ENCODE measurements at regions not wholly inside any gene's neighbourhood (a gene's known extent, or its start where the extent isn't known, plus 50 kb on each side); places are given as distances from the start of the nearest gene placed in this dataset.

DNA sequence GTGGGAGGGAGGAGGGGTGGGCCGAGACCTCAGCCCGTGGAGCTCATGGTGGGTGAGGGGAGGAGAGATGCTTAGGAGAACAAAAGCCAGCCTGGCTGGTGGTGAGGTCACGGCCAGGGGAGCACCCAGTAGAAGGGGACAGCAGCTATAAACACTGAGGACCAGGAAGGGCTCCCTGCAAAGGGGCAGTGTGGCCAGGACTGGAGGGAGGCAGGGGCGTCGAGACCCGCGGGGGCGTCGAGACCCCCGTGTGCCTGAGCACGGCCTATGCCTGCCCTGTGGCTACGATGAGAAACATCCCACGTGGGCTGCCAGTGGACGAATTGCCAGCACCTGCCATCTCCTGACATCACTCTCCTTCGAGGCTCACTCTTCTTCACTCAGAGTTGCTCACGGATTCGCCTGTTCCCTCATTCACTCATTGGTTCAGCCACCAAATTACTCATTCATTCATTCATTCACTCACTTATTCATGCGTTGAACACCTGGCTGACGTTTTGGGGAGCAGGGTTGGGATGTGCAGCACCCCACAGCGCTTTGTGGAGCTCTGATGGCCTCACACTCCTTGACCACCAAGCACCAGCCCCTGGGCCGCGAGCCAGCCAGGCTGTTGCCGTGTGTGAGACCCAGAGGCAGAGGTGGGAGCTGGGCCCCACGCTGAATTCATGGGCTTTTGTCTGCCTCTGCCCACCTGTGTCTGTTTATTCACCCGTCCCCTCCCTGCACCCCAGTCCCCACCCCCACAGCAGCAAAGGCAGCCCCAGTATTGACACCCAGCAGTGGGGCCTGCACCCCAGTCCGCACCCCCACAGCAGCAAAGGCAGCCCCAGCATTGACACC is 61.2 kb upstream of the BHLHE23 start:
- no peaks in the 10 kb centered on the region for H3K9me3 ChIP-seq (ENCODE audit: control insufficient read depth, insufficient read depth, low read length)
- no peak for DNase-seq (ENCODE audit: low read depth, low spot score)
- H3K4me1 ChIP-seq (ENCODE audit: control insufficient read depth, insufficient read depth, low read length), result no peaks in the 10 kb centered on the region; the same call in 1 of the 2 replicates
- no peak overlapping the region for H3K4me3 ChIP-seq (ENCODE audit: low read length)
- WGBS (ENCODE audit: insufficient coverage, insufficient read length), result no CpG with 5 or more reads among the region's 26 CpGs
- H3K27me3 ChIP-seq (ENCODE audit: control insufficient read depth, insufficient read depth, low read length), result peaks cover 3% of the 10 kb centered on the region; the same call in 1 of the 2 replicates
- H3K36me3 ChIP-seq (ENCODE audit: control insufficient read depth, insufficient read depth, low read length), result no peaks in the 10 kb centered on the region
- no peak overlapping the region for H3K27ac ChIP-seq (ENCODE audit: low read length)

DNA sequence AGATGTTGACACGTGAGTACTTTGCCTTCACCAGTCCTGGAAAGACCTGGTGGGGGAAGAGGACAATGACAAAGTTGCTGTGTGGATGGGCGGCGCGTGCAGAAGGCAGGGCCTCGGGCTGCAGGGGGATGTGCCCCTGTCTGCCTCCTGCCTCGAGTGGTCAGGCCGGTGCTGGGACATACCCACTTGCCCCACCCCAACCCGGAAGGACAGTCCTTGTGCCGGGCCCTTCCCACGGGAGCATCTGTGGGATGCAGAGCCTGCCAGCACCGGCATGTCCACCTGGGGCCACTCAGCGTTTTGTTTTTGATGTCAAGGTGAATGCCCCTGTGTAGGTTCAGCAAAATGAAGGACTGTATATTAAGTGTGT is 60.5 kb upstream of the BHLHE23 start:
- H3K27ac ChIP-seq (ENCODE audit: low read length), result no peak overlapping the region
- no peaks in the 10 kb centered on the region; the same call in 1 of the 2 replicates for H3K4me1 ChIP-seq (ENCODE audit: control insufficient read depth, insufficient read depth, low read length)
- H3K4me3 ChIP-seq (ENCODE audit: low read length), result no peak overlapping the region
- WGBS (ENCODE audit: insufficient coverage, insufficient read length), result no CpG with 5 or more reads among the region's 12 CpGs
- H3K9me3 ChIP-seq (ENCODE audit: control insufficient read depth, insufficient read depth, low read length), result no peaks in the 10 kb centered on the region
- no peaks in the 10 kb centered on the region for H3K36me3 ChIP-seq (ENCODE audit: control insufficient read depth, insufficient read depth, low read length)
- peaks cover 1% of the 10 kb centered on the region; the same call in 1 of the 2 replicates for H3K27me3 ChIP-seq (ENCODE audit: control insufficient read depth, insufficient read depth, low read length)
- no peak for DNase-seq (ENCODE audit: low read depth, low spot score)

- no peak for DNase-seq (ENCODE audit: low read depth, low spot score)
Observed at GRCh38 chr20:63066506-63067265, 59.9 kb upstream of the BHLHE23 start.

DNA sequence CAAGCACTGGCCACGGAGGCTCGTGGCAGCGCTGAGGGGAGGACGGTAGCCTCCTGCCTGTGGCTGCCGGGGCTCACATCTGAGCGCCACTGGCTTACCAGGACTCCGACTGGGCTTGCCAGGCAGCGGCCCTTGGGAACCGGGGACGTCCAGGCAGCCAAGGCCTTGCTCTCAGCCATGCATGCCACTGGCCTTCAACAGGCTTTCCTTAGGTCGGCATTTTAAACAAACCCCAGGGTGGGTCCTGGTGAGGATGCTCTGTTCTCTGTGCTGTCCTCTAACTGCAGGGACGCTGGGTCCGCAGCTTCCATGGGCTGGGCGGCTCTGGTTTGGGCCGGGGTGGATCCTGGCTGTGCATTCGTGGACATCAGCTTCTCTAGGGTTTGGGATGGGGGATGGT is 59.1 kb upstream of the BHLHE23 start:
- Histone ChIP-seq H3K4me3 (ENCODE audit: low read length) (no peak overlapping the region), H3K36me3 (ENCODE audit: control insufficient read depth, insufficient read depth, low read length) (no peaks in the 10 kb centered on the region), H3K27me3 (ENCODE audit: control insufficient read depth, insufficient read depth, low read length) (no peaks in the 10 kb centered on the region; the same call in 1 of the 2 replicates), H3K9me3 (ENCODE audit: control insufficient read depth, insufficient read depth, low read length) (no peaks in the 10 kb centered on the region), H3K4me1 (ENCODE audit: control insufficient read depth, insufficient read depth, low read length) (no peaks in the 10 kb centered on the region; the same call in 1 of the 2 replicates), H3K27ac (ENCODE audit: low read length) (no peak overlapping the region)
- no peak for DNase-seq (ENCODE audit: low read depth, low spot score)
- WGBS (ENCODE audit: insufficient coverage, insufficient read length), result no CpG with 5 or more reads among the region's 16 CpGs

More at GRCh38 chr20:63066506-63067265, 59.9 kb upstream of the BHLHE23 start:
- H3K9me3 ChIP-seq (ENCODE audit: control insufficient read depth, insufficient read depth, low read length), result no peaks in the 10 kb centered on the region
- peaks cover 1% of the 10 kb centered on the region; the same call in 1 of the 2 replicates for H3K27me3 ChIP-seq (ENCODE audit: control insufficient read depth, insufficient read depth, low read length)
- no peaks in the 10 kb centered on the region for H3K36me3 ChIP-seq (ENCODE audit: control insufficient read depth, insufficient read depth, low read length)
- H3K4me1 ChIP-seq (ENCODE audit: control insufficient read depth, insufficient read depth, low read length), result no peaks in the 10 kb centered on the region; the same call in 1 of the 2 replicates
- H3K27ac ChIP-seq (ENCODE audit: low read length), result no peak overlapping the region
- WGBS (ENCODE audit: insufficient coverage, insufficient read length), result no CpG with 5 or more reads among the region's 23 CpGs
- H3K4me3 ChIP-seq (ENCODE audit: low read length), result no peak overlapping the region

DNA sequence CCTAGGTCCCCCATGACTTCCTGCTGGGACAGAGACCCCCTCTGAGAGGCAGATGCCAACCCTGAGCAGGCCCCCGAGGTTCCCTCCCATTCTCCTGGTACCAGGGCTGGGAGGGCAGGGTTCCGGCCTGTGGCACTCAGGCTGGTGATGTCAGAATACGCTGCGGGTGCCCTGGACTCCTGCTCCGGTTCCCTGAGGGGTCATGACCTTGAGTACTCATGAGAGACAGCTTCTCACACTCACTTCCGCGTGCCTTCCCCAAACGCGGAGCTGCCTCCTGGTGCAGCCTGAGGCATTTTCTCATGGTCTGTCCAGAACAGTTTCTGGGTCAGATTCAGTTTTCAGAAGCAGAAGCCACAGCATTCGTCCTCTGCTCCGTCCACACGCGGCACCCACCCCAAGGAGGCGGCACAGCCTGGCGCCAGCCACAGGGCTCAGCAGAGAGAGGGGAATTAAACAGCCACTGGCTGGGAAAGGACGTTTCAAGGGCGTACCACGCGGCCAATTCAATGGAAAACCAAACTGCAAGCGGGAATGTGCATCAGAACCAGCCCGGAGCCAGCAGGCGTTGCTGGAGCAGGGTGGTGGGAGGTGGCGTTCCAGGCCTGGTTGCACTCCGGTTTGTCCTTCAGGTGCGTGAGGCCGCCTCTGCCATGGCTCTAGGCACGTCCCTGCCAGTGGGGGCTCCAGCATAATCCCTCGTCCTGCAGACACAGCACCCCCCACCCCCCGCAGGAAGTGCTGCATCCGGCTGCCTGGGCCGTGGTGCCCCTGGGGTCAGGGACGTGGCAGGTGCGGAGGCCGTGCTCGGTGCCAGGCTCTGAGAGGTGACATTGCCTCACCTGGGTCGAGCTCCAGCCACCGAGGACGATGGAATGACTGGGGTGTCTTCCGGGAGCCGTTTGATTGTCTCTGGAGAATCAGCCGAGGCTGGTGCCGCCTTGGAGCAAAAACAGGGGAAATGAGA is 58.3 kb upstream of the BHLHE23 start:
- Histone ChIP-seq H3K9me3 (ENCODE audit: control insufficient read depth, insufficient read depth, low read length) (no peaks in the 10 kb centered on the region), H3K4me1 (ENCODE audit: control insufficient read depth, insufficient read depth, low read length) (no peaks in the 10 kb centered on the region; the same call in 1 of the 2 replicates), H3K27me3 (ENCODE audit: control insufficient read depth, insufficient read depth, low read length) (no peaks in the 10 kb centered on the region), H3K27ac (ENCODE audit: low read length) (no peak overlapping the region), H3K36me3 (ENCODE audit: control insufficient read depth, insufficient read depth, low read length) (no peaks in the 10 kb centered on the region), H3K4me3 (ENCODE audit: low read length) (no peak overlapping the region)
- no peak for DNase-seq (ENCODE audit: low read depth, low spot score)
- no CpG with 5 or more reads among the region's 42 CpGs for WGBS (ENCODE audit: insufficient coverage, insufficient read length)

DNA sequence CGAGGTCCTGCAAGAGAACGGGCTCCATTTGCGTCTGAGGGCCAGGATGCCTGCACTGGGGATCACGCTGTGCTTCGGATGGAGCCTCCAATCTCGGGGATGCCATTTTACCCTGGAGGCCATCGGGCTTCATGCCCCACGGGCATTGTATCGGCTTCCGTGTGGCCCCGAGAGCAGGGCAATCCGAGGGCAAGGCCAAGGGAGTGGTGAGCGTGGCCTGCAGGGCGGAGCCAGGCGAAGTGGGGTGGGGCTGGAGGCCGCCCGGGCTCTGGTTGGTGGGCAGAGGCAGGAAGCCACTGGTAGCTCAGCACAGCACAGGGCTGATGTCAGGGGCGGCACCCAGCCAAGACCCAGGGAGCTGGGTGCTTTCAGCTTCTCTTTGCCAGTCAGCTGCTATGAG is 57.5 kb upstream of the BHLHE23 start:
- H3K4me3 ChIP-seq (ENCODE audit: low read length), result no peak overlapping the region
- DNase-seq (ENCODE audit: low read depth, low spot score), result no peak
- no peaks in the 10 kb centered on the region; the same call in 1 of the 2 replicates for H3K4me1 ChIP-seq (ENCODE audit: control insufficient read depth, insufficient read depth, low read length)
- no peaks in the 10 kb centered on the region for H3K36me3 ChIP-seq (ENCODE audit: control insufficient read depth, insufficient read depth, low read length)
- no peak overlapping the region for H3K27ac ChIP-seq (ENCODE audit: low read length)
- no CpG with 5 or more reads among the region's 18 CpGs for WGBS (ENCODE audit: insufficient coverage, insufficient read length)
- no peaks in the 10 kb centered on the region for H3K27me3 ChIP-seq (ENCODE audit: control insufficient read depth, insufficient read depth, low read length)
- H3K9me3 ChIP-seq (ENCODE audit: control insufficient read depth, insufficient read depth, low read length), result no peaks in the 10 kb centered on the region

GRCh38 chr20:63062188-63063140 is 55.7 kb upstream of the BHLHE23 start:
- H3K4me1 ChIP-seq (ENCODE audit: control insufficient read depth, insufficient read depth, low read length), result no peaks in the 10 kb centered on the region; the same call in 1 of the 2 replicates
- H3K27me3 ChIP-seq (ENCODE audit: control insufficient read depth, insufficient read depth, low read length), result no peaks in the 10 kb centered on the region
- H3K9me3 ChIP-seq (ENCODE audit: control insufficient read depth, insufficient read depth, low read length), result no peaks in the 10 kb centered on the region
- H3K27ac ChIP-seq (ENCODE audit: low read length), result no peak overlapping the region
- no peak for DNase-seq (ENCODE audit: low read depth, low spot score)
- no peaks in the 10 kb centered on the region for H3K36me3 ChIP-seq (ENCODE audit: control insufficient read depth, insufficient read depth, low read length)
- no CpG with 5 or more reads among the region's 23 CpGs for WGBS (ENCODE audit: insufficient coverage, insufficient read length)
- H3K4me3 ChIP-seq (ENCODE audit: low read length), result no peak overlapping the region

- Histone ChIP-seq H3K4me3 (ENCODE audit: low read length) (no peak overlapping the region), H3K4me1 (ENCODE audit: control insufficient read depth, insufficient read depth, low read length) (no peaks in the 10 kb centered on the region; the same call in 1 of the 2 replicates), H3K27me3 (ENCODE audit: control insufficient read depth, insufficient read depth, low read length) (no peaks in the 10 kb centered on the region), H3K27ac (ENCODE audit: low read length) (no peak overlapping the region), H3K36me3 (ENCODE audit: control insufficient read depth, insufficient read depth, low read length) (no peaks in the 10 kb centered on the region), H3K9me3 (ENCODE audit: control insufficient read depth, insufficient read depth, low read length) (no peaks in the 10 kb centered on the region)
- DNase-seq (ENCODE audit: low read depth, low spot score), result no peak
- no CpG with 5 or more reads among the region's 14 CpGs for WGBS (ENCODE audit: insufficient coverage, insufficient read length)
Observed at GRCh38 chr20:63061771-63062100, 55.0 kb upstream of the BHLHE23 start.

- H3K27me3 ChIP-seq (ENCODE audit: control insufficient read depth, insufficient read depth, low read length), result no peaks in the 10 kb centered on the region
- no peak overlapping the region for H3K27ac ChIP-seq (ENCODE audit: low read length)
- no peaks in the 10 kb centered on the region for H3K9me3 ChIP-seq (ENCODE audit: control insufficient read depth, insufficient read depth, low read length)
- WGBS (ENCODE audit: insufficient coverage, insufficient read length), result no CpG with 5 or more reads among the region's 29 CpGs
- H3K36me3 ChIP-seq (ENCODE audit: control insufficient read depth, insufficient read depth, low read length), result no peaks in the 10 kb centered on the region
- no peaks in the 10 kb centered on the region; the same call in 1 of the 2 replicates for H3K4me1 ChIP-seq (ENCODE audit: control insufficient read depth, insufficient read depth, low read length)
- H3K4me3 ChIP-seq (ENCODE audit: low read length), result no peak overlapping the region
- no peak for DNase-seq (ENCODE audit: low read depth, low spot score)
Observed at GRCh38 chr20:63061051-63061770, 54.4 kb upstream of the BHLHE23 start.
